CD4-positive, alpha-beta T cell (primary cell): ENCODE measurements at regions not wholly inside any gene's neighbourhood (a gene's known extent, or its start where the extent isn't known, plus 50 kb on each side); places are given as distances from the start of the nearest gene placed in this dataset. TPM values are rescaled to one million over a fixed set of nuclear protein-coding genes. Genes with fewer than 3 reads are reported as not detected.

ENCODE experiments used
- ATAC-seq: fragments of 200-7000 bp; cut with Tn5 transposase; one replicate; pipeline ENCODE4 v1.10.0; 2022; ENCODE audit warnings: mild to moderate bottlenecking; ENCODE audit not compliant: poor library complexity
- CTCF ChIA-PET: fragments of 350-600 bp; sonication (Branson Sonifier 250); formaldehyde crosslinking; loops from one replicate; lab custom pipeline; 2021; ENCODE audit warnings: antibody characterized with exemption, inconsistent platforms; lab: Charles Lee
- POLR2A ChIA-PET: fragments of 350-600 bp; sonication (Branson Sonifier 250); formaldehyde crosslinking; loops from one replicate; lab custom pipeline; 2021; ENCODE audit warnings: antibody characterized with exemption, inconsistent platforms; lab: Charles Lee
- DNase-seq, 14 experiments: peaks; one replicate each; pipeline ENCODE4 v3.0.0-alpha.2; 2013 to 2020; ENCODE audit warnings: mixed read lengths in 2 of 14
- H3K27ac ChIP-seq, 2 donors: one replicate each; pipeline versions ENCODE4 v1.5.1 to v1.7.0; 2013; ENCODE audit warnings: low read length in 2 of 2, low read depth in 1 of 2, mild to moderate bottlenecking in 1 of 2
- H3K27me3 ChIP-seq, 2 experiments: 1 replicate in 1 of 2; 2 replicates in 1 of 2; pipeline versions ENCODE4 v1.6.1 to v1.7.0; 2013; ENCODE audit warnings: low read length in 2 of 2, control low read depth in 1 of 2, mild to moderate bottlenecking in 1 of 2, moderate library complexity in 1 of 2; ENCODE audit not compliant: insufficient read depth in 2 of 2, control insufficient read depth in 1 of 2
- H3K36me3 ChIP-seq: one replicate; pipeline ENCODE4 v1.6.1; 2013; ENCODE audit warnings: low read length, control low read depth; ENCODE audit not compliant: insufficient read depth
- H3K4me1 ChIP-seq: one replicate; pipeline ENCODE4 v1.6.1; 2013; ENCODE audit warnings: low read length, control low read depth; ENCODE audit not compliant: insufficient read depth
- H3K4me3 ChIP-seq: one replicate; pipeline ENCODE4 v1.5.1; 2013; ENCODE audit warnings: mild to moderate bottlenecking, low read length, moderate library complexity
- H3K9me3 ChIP-seq, 2 experiments: 1 replicate in 1 of 2; 2 replicates in 1 of 2; pipeline versions ENCODE4 v1.6.1 to v1.7.0; 2013; ENCODE audit warnings: low read length in 2 of 2, mild to moderate bottlenecking in 2 of 2, control low read depth in 1 of 2, moderate library complexity in 1 of 2; ENCODE audit not compliant: control insufficient read depth in 1 of 2, insufficient read depth in 1 of 2
- H3K27ac Mint-ChIP-seq: one replicate; pipeline ENCODE4 v1.8.0; 2020; ENCODE audit warnings: mixed read lengths
- H3K27me3 Mint-ChIP-seq: one replicate; pipeline ENCODE4 v1.8.0; 2021; ENCODE audit warnings: mixed read lengths
- H3K36me3 Mint-ChIP-seq: one replicate; pipeline ENCODE4 v1.8.0; 2021; ENCODE audit warnings: low read depth, mixed read lengths
- H3K4me1 Mint-ChIP-seq: one replicate; pipeline ENCODE4 v1.8.0; 2021; ENCODE audit warnings: low read depth, mixed read lengths
- H3K4me3 Mint-ChIP-seq: one replicate; pipeline ENCODE4 v1.8.0; 2020; ENCODE audit warnings: mild to moderate bottlenecking, mixed read lengths
- H3K9me3 Mint-ChIP-seq: one replicate; pipeline ENCODE4 v1.8.0; 2020; ENCODE audit warnings: mixed read lengths
- intact Hi-C, 2 experiments: fragments of 100-400 bp; cut with DNase I in 1 of 2; cut with micrococcal nuclease in 1 of 2; formaldehyde crosslinking; loops; one replicate each; pipeline versions ENCODE4 v1.15.1 to v1.9.0; 2023 to 2025; cut with DNase I, micrococcal nuclease
- microRNA-seq: library from miRNA; unstranded; fragments of <30 nt; microRNA quantifications from one replicate; pipeline ENCODE4 v1.2.0, GENCODE V29; 2021; ENCODE audit warnings: borderline microRNAs expressed, borderline replicate concordance
- TF ChIP-seq, protein P1 (sequence below): fragments of 200-600 bp; IDR thresholded peaks from one replicate; pipeline ENCODE4 v1.8.0; 2022; ENCODE audit warnings: antibody characterized with exemption, mild to moderate bottlenecking

- Histone ChIP-seq H3K27ac (no peak overlapping the region), H3K4me1 (no peaks in the 10 kb centered on the region), H3K9me3 (no peaks in the 10 kb centered on the region), H3K4me3 (no peak overlapping the region), H3K36me3 (no peaks in the 10 kb centered on the region), H3K27me3 (no peaks in the 10 kb centered on the region)
- ChIA-PET CTCF (no interaction called here), POLR2A (no interaction called here)
- ATAC-seq, result no peak
- Mint-ChIP-seq H3K36me3 (no peaks in the 10 kb centered on the region), H3K27ac (no peak overlapping the region), H3K4me3 (no peak overlapping the region), H3K9me3 (no peaks in the 10 kb centered on the region), H3K4me1 (no peaks in the 10 kb centered on the region), H3K27me3 (no peaks in the 10 kb centered on the region)
- intact Hi-C loops, result no loop called here
- TF ChIP-seq, protein P1, sequence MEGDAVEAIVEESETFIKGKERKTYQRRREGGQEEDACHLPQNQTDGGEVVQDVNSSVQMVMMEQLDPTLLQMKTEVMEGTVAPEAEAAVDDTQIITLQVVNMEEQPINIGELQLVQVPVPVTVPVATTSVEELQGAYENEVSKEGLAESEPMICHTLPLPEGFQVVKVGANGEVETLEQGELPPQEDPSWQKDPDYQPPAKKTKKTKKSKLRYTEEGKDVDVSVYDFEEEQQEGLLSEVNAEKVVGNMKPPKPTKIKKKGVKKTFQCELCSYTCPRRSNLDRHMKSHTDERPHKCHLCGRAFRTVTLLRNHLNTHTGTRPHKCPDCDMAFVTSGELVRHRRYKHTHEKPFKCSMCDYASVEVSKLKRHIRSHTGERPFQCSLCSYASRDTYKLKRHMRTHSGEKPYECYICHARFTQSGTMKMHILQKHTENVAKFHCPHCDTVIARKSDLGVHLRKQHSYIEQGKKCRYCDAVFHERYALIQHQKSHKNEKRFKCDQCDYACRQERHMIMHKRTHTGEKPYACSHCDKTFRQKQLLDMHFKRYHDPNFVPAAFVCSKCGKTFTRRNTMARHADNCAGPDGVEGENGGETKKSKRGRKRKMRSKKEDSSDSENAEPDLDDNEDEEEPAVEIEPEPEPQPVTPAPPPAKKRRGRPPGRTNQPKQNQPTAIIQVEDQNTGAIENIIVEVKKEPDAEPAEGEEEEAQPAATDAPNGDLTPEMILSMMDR, result no peak
- no peak for DNase-seq
These were observed 62.8 kb upstream of the NLGN4X start for GRCh38 chrX:6291444-6291843.

DNA sequence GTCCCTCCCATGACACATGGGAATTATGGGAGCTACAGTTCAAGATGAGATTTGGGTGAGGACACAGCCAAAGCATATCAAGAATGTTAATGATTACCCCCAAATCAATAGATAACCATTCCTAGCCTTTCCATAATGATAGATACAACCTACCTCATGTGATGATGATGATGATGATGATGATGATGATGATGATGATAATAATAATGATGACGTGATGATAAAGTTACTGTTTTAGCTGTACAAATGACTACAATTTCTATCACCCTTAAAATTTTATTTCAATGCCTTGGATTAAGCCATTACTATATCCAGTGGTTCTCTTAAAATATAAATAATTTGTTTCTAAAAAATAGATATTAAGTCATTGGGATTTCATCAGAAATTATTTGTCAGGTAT, 55.2 kb upstream of the NLGN4X start:
- no peaks in the 10 kb centered on the region for H3K27me3 ChIP-seq
- DNase-seq (no peak), ATAC-seq (no peak)
- Mint-ChIP-seq H3K27me3 (no peaks in the 10 kb centered on the region), H3K27ac (no peak overlapping the region), H3K9me3 (no peaks in the 10 kb centered on the region), H3K4me3 (no peak overlapping the region), H3K36me3 (no peaks in the 10 kb centered on the region), H3K4me1 (no peaks in the 10 kb centered on the region)
- no peak overlapping the region for H3K27ac ChIP-seq
- TF ChIP-seq, protein P1, result no peak
- CTCF ChIA-PET, result no interaction called here
- intact Hi-C loops, result no loop called here
- H3K36me3 ChIP-seq, result no peaks in the 10 kb centered on the region
- H3K4me1 ChIP-seq, result no peaks in the 10 kb centered on the region
- no peak overlapping the region for H3K4me3 ChIP-seq
- POLR2A ChIA-PET, result no interaction called here
- H3K9me3 ChIP-seq, result no peaks in the 10 kb centered on the region

DNA sequence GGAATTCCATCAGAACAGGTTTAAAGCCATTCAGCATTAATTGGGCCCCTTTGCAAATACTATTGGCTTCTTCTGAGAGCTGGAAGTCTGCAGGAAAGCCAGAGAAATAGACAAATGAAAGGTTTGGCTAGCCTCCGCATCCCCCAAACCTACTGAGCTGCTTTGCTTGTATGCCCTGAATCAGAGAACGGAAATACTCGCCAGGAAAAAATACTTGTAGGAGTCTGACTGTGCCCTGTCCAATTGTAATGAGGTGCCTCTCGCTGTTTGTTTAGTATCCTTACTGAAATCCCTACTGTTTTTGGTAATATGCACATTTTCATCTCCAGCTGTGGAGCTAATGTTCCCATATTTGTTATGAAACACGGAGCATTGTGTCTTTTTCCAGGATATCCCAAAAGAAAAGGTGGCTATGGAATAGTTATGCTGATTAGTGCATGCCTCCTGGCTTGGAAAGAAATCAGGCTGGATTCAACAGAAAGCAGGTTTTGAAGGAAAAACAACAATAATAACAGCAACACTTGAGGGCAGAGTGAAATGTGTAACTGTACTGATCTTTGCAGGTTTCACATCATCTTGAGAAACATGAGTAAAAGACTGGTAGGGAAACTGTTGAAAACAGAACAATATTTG, 50.7 kb upstream of the NLGN4X start:
- no peak overlapping the region for H3K4me3 Mint-ChIP-seq
- POLR2A ChIA-PET, result no interaction called here
- no peaks in the 10 kb centered on the region for H3K27me3 Mint-ChIP-seq
- no peak overlapping the region for H3K4me3 ChIP-seq
- TF ChIP-seq, protein P1, result no peak
- H3K36me3 Mint-ChIP-seq, result no peaks in the 10 kb centered on the region
- H3K4me1 ChIP-seq, result no peaks in the 10 kb centered on the region
- H3K36me3 ChIP-seq, result no peaks in the 10 kb centered on the region
- CTCF ChIA-PET, result no interaction called here
- ATAC-seq (no peak), DNase-seq (no peak)
- H3K9me3 ChIP-seq, result no peaks in the 10 kb centered on the region
- H3K27me3 ChIP-seq, result no peaks in the 10 kb centered on the region
- H3K4me1 Mint-ChIP-seq, result no peaks in the 10 kb centered on the region
- no peak overlapping the region for H3K27ac Mint-ChIP-seq
- intact Hi-C loops, result no loop called here
- H3K27ac ChIP-seq, result no peak overlapping the region
- no peaks in the 10 kb centered on the region for H3K9me3 Mint-ChIP-seq

Small RNA genes in the stretch of these regions (microRNA-seq; reads per million reads assigned to microRNA genes)
- gene MIR4770, result not detected
